RWPE1 (cell line): ENCODE measurements at regions not wholly inside any gene's neighbourhood (a gene's known extent, or its start where the extent isn't known, plus 50 kb on each side); places are given as distances from the start of the nearest gene placed in this dataset.

Experiments used
- CTCF ChIA-PET: fragments of 350-600 bp; sonication (Branson Sonifier 250); formaldehyde crosslinking; extraction: SDS; loops from one replicate; lab custom pipeline; 2021; lab: Yijun Ruan, JAX
- POLR2A ChIA-PET: fragments of 400-600 bp; formaldehyde crosslinking; extraction: SDS; loops from one replicate; lab custom pipeline; 2020; ENCODE audit warnings: antibody characterized with exemption; ENCODE audit not compliant: low non-redundant PET; lab: Yijun Ruan, JAX
- DNase-seq: peaks from one replicate; pipeline ENCODE4 v3.0.0; 2012; ENCODE audit warnings: low spot score
- H3K27ac ChIP-seq: fragments of 450-650 bp; 2 replicates; pipeline ENCODE4 v1.5.1; 2017
- CTCF ChIP-seq: fragments of 450-650 bp; conservative IDR thresholded peaks from 2 replicates; pipeline ENCODE4 v1.5.1; 2017; ENCODE audit warnings: low read depth, mild to moderate bottlenecking

DNA sequence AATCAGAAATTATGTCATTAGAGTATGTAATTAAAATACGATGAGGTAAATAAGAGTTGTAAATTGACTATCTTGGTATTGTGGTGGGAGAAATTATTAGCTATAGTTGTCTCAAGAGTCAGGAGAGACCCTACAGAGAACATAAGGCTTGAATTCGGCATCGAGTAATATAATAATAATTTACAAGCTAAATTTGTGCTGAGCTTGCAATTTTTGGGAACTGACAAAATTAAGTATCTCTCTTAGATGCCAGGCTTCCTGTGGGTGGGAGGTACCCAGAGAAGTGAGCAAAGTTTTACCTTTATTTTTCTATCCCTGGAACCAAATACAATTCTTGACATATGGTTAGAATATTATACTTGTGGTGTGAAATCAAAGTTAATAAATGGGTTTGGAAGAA, 1637.0 kb downstream of the EFNB2 start:
- CTCF ChIA-PET = interaction anchor here (0.7 kb wide), 1 partner anchor 737 kb away, joined by 6 read pairs; no protein-coding TSS in a partner anchor
- no peak for TF ChIP-seq CTCF
- no peak for DNase-seq
- POLR2A ChIA-PET = no interaction called here
- no peak overlapping the region for H3K27ac ChIP-seq

DNA sequence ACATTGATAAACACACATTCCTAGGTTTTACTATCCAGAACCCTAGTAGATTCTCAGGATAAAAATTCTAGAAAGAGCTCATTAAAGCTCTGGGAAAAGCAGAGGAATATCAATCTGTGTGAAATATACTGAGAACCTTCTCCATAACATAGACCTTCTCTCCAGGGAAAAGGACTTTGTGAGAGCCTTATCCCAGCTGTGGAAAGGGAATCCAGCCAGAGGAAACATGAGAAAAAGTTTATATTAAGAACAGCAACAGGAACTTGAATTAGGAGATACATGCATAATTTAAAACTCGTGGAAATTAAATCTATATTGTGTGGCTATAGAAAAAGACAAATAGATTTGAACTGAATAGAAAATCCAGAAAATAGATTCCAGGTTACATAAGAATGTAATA, 1639.9 kb downstream of the EFNB2 start:
- no peak for DNase-seq
- no peak for TF ChIP-seq CTCF
- ChIA-PET CTCF (interaction anchor here (0.7 kb wide), 1 partner anchor 1144 kb away, joined by 5 read pairs; no protein-coding TSS in a partner anchor), POLR2A (no interaction called here)
- no peak overlapping the region for H3K27ac ChIP-seq

- POLR2A ChIA-PET = no interaction called here
- DNase-seq = no peak
- CTCF ChIA-PET = no interaction called here
- no peak for TF ChIP-seq CTCF
- H3K27ac ChIP-seq = no peak overlapping the region
These were observed 1660.3 kb downstream of the EFNB2 start for GRCh38 chr13:104875038-104875754.

DNA sequence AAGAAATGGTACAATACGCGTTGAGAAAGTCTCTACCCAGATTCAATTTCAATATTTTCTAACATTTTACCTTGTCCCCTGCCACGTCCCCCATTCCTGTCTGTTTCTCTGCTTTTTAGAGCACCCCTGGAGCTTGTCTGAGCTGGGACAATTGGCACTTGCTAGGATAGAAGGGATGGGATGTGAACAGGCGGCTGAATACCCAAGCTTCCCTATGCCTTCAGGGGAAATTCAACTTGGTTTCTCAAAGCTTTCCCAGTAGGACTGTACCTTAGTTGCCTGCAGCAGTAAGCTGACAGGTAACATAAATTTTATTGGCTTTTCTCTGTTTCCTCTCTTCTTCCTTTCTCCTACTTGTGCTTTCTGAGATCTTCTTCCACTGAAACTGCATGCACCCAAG, 1663.3 kb downstream of the EFNB2 start:
- no peak overlapping the region for H3K27ac ChIP-seq
- no peak for TF ChIP-seq CTCF
- no peak for DNase-seq
- POLR2A ChIA-PET = no interaction called here
- CTCF ChIA-PET = no interaction called here

GRCh38 chr13:104871456-104871855, 1664.0 kb downstream of the EFNB2 start:
- no peak for DNase-seq
- CTCF ChIA-PET = no interaction called here
- POLR2A ChIA-PET = no interaction called here
- no peak for TF ChIP-seq CTCF
- no peak overlapping the region for H3K27ac ChIP-seq

DNA sequence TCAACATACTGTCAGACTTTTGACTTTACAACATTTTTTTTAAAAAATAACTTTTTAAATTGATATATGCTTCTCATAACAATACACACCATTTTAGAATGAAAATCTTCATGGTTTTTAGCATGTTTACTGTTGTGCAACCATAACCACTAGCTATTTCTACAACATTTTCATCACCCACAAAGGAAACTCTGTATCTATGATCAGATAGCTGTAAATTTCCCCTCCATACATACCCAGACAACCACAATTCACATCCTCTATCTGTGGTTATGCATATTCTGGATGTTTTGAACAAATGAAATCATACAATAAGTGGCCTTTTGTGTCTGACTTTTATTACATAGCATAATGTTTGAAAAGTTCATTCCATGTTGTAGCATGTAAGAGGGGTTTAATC, 1666.0 kb downstream of the EFNB2 start:
- no peak overlapping the region for H3K27ac ChIP-seq
- no peak for DNase-seq
- ChIA-PET POLR2A (no interaction called here), CTCF (interaction anchor here (0.5 kb wide), 1 partner anchor 9 kb away, joined by 5 read pairs; no protein-coding TSS in a partner anchor)
- no peak for TF ChIP-seq CTCF
